Tibial artery (tissue), 4 donors: ENCODE measurements at regions not wholly inside any gene's neighbourhood (a gene's known extent, or its start where the extent isn't known, plus 50 kb on each side); places are given as distances from the start of the nearest gene placed in this dataset.

ENCODE experiments used
- DNase-seq, 2 donors: peaks; one replicate each; pipeline ENCODE4 v3.0.0-alpha.2; 2019
- H3K27ac ChIP-seq, 2 donors: fragments of 200-600 bp; sonication (generic) in 1 of 2; 1 replicate in 1 of 2; 2 replicates in 1 of 2; pipeline ENCODE4 v1.5.1; 2018 to 2019; ENCODE audit warnings: mild to moderate bottlenecking in 1 of 2
- H3K27me3 ChIP-seq, 2 donors: fragments of 200-600 bp; sonication (generic) in 1 of 2; one replicate each; pipeline versions ENCODE4 v1.5.1 to v1.6.0; 2016 to 2019
- H3K36me3 ChIP-seq, 3 donors: fragments of 200-600 bp; sonication (generic) in 2 of 3; one replicate each; pipeline ENCODE4 v1.5.1; 2016 to 2019; ENCODE audit warnings: mild to moderate bottlenecking in 2 of 3
- H3K4me1 ChIP-seq, 4 donors: fragments of 200-600 bp; sonication (generic) in 2 of 4; 1 replicate in 3 of 4; 2 replicates in 1 of 4; pipeline ENCODE4 v1.5.1; 2016 to 2019
- H3K4me3 ChIP-seq, 2 donors: fragments of 200-600 bp; sonication (generic) in 1 of 2; 1 replicate in 1 of 2; 2 replicates in 1 of 2; pipeline ENCODE4 v1.5.1; 2018 to 2019; ENCODE audit warnings: mild to moderate bottlenecking in 2 of 2
- H3K9me3 ChIP-seq, 3 donors: fragments of 200-600 bp; sonication (generic) in 1 of 3; one replicate each; pipeline ENCODE4 v1.5.1; 2016 to 2019
- CTCF ChIP-seq, 2 experiments: fragments of 200-600 bp in 1 of 2; fragments of 450-650 bp in 1 of 2; IDR thresholded peaks; one replicate each; pipeline ENCODE4 v1.5.1; 2017 to 2019; ENCODE audit warnings: antibody characterized with exemption in 2 of 2, mild to moderate bottlenecking in 1 of 2, moderate library complexity in 1 of 2
- intact Hi-C: fragments of 100-400 bp; cut with DNase I; formaldehyde crosslinking; loops from one replicate; pipeline ENCODE4 v1.15.0; 2023; ENCODE audit warnings: low total_unique reads

- no peak overlapping the region for H3K4me3 ChIP-seq
- TF ChIP-seq CTCF (IDR thresholded peaks at IDR 0.05), result no peak
- no peak overlapping the region for H3K27ac ChIP-seq
- no peaks in the 10 kb centered on the region for H3K27me3 ChIP-seq
- no peaks in the 10 kb centered on the region for H3K4me1 ChIP-seq
- no peak for DNase-seq
- no peaks in the 10 kb centered on the region for H3K36me3 ChIP-seq
- no peaks in the 10 kb centered on the region for H3K9me3 ChIP-seq
- intact Hi-C loops, result no loop called here
Observed at GRCh38 chr2:125638345-125638744, 1017.6 kb upstream of the GYPC start.

GRCh38 chr2:125642032-125642431, 1013.9 kb upstream of the GYPC start:
- H3K27ac ChIP-seq, result no peak overlapping the region
- intact Hi-C loops, result no loop called here
- TF ChIP-seq CTCF (IDR thresholded peaks at IDR 0.05), result no peak

GRCh38 chr2:125643128-125643527, 1012.8 kb upstream of the GYPC start:
- no peak for TF ChIP-seq CTCF (IDR thresholded peaks at IDR 0.05)
- Histone ChIP-seq H3K27ac (no peak overlapping the region), H3K9me3 (no peaks in the 10 kb centered on the region), H3K27me3 (no peaks in the 10 kb centered on the region), H3K4me1 (no peaks in the 10 kb centered on the region), H3K4me3 (no peak overlapping the region), H3K36me3 (no peaks in the 10 kb centered on the region)
- no peak for DNase-seq
- intact Hi-C loops, result no loop called here

More at GRCh38 chr2:125642032-125642431, 1013.9 kb upstream of the GYPC start:
- Histone ChIP-seq H3K4me3 (no peak overlapping the region), H3K9me3 (no peaks in the 10 kb centered on the region), H3K27me3 (no peaks in the 10 kb centered on the region), H3K36me3 (no peaks in the 10 kb centered on the region), H3K4me1 (no peaks in the 10 kb centered on the region)
- DNase-seq, result no peak

- intact Hi-C loops, result no loop called here
- no peak for TF ChIP-seq CTCF (IDR thresholded peaks at IDR 0.05)
- Histone ChIP-seq H3K9me3 (no peaks in the 10 kb centered on the region), H3K4me3 (no peak overlapping the region), H3K27me3 (no peaks in the 10 kb centered on the region), H3K4me1 (no peaks in the 10 kb centered on the region), H3K36me3 (no peaks in the 10 kb centered on the region), H3K27ac (no peak overlapping the region)
- no peak for DNase-seq
Observed at GRCh38 chr2:125643585-125643984, 1012.4 kb upstream of the GYPC start.

GRCh38 chr2:125644257-125644656, 1011.7 kb upstream of the GYPC start:
- Histone ChIP-seq H3K4me3 (no peak overlapping the region), H3K36me3 (no peaks in the 10 kb centered on the region), H3K4me1 (no peaks in the 10 kb centered on the region), H3K27me3 (no peaks in the 10 kb centered on the region), H3K27ac (no peak overlapping the region), H3K9me3 (no peaks in the 10 kb centered on the region)
- TF ChIP-seq CTCF (IDR thresholded peaks at IDR 0.05), result no peak
- DNase-seq, result no peak
- intact Hi-C loops, result no loop called here

- DNase-seq, result no peak
- intact Hi-C loops, result no loop called here
- no peak for TF ChIP-seq CTCF (IDR thresholded peaks at IDR 0.05)
Observed at GRCh38 chr2:125652280-125652679, 1003.7 kb upstream of the GYPC start.

More at GRCh38 chr2:125652280-125652679, 1003.7 kb upstream of the GYPC start:
- H3K27me3 ChIP-seq, result no peaks in the 10 kb centered on the region
- no peak overlapping the region for H3K27ac ChIP-seq
- H3K4me3 ChIP-seq, result no peak overlapping the region
- no peaks in the 10 kb centered on the region for H3K36me3 ChIP-seq
- H3K9me3 ChIP-seq, result no peaks in the 10 kb centered on the region
- H3K4me1 ChIP-seq, result no peaks in the 10 kb centered on the region
